DMS53 treated with DMSO at 0.1 percent for 48 hours (cell line): ENCODE measurements at regions not wholly inside any gene's neighbourhood (a gene's known extent, or its start where the extent isn't known, plus 50 kb on each side); places are given as distances from the start of the nearest gene placed in this dataset.

Experiments used
- DNase-seq: peaks from one replicate; lab custom pipeline; 2025; ENCODE audit not compliant: unreplicated experiment; lab: John Stamatoyannopoulos, UW

GRCh38 chr10:129157185-129157584, 309.9 kb upstream of the MGMT start:
- DNase-seq: no peak

- DNase-seq: no peak
Measured at GRCh38 chr10:129161150-129161549, 305.9 kb upstream of the MGMT start.

- no peak for DNase-seq
Measured at GRCh38 chr10:129163531-129163930, 303.5 kb upstream of the MGMT start.

- no peak for DNase-seq
Measured at GRCh38 chr10:129165076-129165720, 301.8 kb upstream of the MGMT start.

DNA sequence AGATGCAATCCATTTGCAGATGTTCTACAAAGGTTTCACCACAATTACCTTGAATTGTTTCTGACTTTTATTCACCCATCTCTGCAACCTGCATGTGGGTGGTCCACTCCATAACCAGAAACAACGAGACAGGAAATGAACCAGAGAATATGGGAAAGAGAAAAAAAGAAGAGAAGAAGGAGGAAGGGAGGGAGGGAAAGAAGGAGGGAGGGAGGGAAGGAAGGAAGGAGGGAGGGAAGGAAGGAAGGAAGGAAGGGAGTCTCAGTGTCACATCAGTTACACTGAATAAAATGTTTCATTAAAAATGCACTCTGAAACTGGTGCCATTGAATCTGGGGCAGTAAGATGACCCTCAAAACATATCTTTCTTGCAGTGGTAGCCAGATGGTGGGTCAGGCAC, 301.3 kb upstream of the MGMT start:
- no peak for DNase-seq

DNA sequence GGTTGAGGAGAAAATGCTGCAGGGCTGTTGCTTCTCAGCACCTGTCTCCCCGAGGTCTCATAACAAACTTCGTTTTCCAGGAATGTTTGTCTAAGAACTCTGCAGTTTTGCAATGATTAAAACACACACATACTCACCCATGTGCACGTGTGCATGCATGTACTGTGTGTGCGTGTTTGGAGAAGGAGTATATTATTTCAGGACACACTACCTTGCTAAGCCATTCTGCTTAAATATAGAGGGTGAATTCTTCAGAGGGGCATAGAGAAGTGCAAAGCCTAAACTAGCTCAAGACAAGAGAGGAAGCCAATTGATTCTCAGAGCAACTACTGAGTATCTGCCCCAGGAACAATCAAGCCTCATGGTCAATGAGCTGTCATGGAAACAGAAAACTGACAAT, 298.4 kb upstream of the MGMT start:
- DNase-seq: no peak

- DNase-seq: no peak
Measured at GRCh38 chr10:129169115-129169514, 297.9 kb upstream of the MGMT start.

GRCh38 chr10:129170812-129171211, 296.2 kb upstream of the MGMT start:
- DNase-seq: no peak

DNA sequence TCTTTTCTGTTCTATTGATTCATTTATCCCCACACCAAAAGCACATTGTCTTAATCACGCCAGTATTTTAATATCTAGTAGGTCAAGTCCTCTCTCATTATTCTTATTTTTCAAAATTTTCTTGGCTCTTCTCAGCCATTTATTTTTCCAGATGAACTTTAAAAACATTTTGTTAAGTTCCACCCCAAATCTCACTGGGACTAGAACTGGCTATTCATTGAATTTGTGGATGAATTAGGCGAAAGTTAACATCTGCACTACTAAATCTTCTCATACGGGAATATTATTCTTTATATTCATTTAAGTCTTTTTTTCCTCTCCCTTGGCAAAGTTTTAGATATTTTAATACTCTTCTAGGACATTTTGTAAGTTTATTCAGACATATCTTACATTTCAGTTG, 295.2 kb upstream of the MGMT start:
- DNase-seq: no peak

- no peak for DNase-seq
Measured at GRCh38 chr10:129174232-129175014, 292.6 kb upstream of the MGMT start.

DNA sequence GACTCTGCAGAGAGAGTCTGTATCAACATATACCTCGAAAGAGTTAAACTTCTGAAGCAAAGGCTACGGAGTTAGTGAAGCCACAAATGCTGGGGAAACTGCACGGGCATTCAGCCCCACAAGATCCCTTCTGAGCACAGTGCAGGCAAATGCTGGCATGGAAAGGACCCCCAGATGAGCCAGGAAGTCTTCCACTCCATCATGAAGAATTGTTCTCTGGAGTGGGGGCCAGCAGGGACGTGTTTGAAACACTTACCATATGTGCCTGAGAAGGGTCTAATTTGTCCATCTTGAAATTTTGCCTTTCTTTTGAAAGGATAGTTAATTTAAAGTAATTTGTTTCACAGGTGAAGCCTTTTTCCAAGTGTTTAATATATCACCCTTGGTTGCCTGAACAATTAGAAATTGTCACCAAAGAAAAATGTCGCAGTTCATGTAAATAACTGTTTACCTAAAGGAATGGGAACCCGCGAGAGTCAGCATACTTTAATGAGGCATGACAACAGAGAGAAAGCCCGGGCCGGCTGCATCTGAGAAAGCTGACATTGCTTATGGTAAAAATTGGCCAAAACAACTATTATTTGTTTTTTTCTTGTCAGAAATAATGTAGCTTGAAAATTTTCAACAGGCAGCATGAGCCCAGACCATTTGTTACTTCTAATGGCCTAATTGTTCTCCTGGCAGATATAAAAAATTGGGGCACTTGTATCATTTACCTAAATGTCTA, 287.6 kb upstream of the MGMT start:
- DNase-seq: no peak

DNA sequence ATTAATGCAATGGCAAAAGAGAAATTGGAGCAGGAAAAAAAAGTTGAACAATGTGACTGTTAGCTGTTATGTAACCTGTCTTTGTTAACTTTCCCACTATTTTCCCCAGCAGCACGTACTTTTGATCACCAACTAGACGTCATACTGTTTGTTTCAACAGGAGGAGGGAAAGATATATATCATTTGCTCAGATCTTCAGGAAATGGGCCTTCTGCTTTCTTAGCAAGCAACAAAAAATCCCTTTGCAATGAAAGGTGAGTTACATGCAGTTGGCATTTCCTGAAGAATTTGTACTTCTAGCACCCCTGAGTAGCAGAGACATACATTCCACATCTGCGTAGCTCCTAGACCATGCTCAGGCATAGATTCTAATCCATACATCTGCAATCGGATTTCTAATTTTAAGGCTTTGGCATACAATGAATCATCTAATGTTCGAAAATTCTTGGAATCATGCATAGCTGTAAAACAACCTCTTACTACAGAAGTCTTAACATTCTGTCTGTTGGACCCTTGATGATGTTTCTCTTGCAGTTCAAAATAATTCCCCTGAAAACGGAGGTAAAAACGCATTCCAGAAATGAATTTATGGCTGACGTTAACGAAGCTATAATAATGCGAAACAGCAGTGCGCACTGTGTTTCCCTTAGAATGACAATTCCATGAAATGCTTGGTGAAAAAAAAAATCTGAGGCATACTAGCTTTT, 286.9 kb upstream of the MGMT start:
- no peak for DNase-seq

- DNase-seq: no peak
Measured at GRCh38 chr10:129184196-129184595, 282.8 kb upstream of the MGMT start.

GRCh38 chr10:129187331-129187730, 279.7 kb upstream of the MGMT start:
- DNase-seq: no peak

DNA sequence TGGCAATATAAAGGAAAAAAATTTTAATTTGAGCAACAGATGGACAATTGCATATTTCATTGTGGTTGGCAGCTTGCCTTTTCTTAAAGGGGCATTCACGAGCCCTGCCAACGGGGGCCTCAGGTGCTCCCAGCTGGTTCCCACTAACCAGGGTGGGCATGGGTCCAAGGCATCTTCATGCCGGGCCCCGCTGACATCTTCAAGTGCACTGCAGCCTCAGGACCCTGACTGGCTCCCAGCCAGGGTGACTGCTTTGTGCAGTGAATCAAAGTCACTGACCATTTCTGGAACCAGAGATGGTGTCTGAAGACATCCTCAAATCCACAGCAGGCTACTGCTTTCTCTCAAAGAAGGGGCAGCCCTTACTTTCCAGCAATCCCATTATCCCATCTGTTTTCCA, 275.2 kb upstream of the MGMT start:
- no peak for DNase-seq

- DNase-seq: no peak
Measured at GRCh38 chr10:129192344-129193128, 274.5 kb upstream of the MGMT start.

DNA sequence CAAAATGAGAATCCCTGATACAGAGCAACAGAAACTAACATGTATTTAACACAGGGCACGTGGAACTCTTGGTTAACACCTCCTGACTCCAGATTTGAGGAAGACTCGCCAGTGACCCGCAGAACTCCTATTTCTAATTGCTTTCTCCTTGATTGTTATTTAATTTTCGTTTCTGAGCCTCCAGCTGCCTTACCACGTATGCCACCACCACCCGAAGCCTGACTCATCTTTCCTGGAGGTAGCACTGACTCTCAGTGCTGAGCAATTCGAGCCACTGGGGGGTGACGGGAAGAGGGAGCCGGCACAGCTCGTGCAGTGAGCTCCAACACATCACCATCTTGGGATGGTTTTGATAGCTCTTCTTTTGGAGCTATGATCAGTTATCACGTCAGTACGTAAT, 273.9 kb upstream of the MGMT start:
- DNase-seq: no peak

DNA sequence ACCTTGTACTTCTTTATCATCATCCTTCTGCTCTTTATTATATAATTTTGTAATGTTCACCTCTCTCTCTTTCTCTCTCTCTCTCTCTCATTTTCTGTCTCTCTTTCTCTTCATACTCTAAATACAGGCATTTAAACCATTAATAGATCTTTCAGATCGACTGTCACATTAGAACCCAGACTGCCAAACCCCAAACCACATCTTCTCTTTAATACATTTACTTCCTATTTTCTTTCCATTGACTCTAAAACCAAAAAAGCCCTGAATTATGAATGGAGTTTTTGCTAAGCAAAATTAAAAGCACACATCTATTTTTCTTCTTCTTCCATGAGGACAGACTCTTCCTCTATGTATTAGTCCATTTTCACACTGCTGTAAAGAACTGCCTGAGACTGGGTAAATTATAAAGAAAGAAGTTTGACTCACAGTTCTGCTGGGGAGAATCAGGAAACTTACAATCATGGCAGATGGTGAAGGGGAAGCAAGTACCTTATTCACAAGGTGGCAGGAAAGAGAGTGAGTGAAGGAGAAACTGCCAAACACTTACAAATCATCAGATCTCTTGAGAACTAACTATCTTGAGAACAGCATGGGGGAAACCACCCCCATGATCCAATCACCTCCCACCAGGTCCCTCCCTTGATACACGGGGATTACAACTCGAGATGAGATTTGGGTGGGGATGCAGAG, 272.7 kb upstream of the MGMT start:
- DNase-seq: no peak

- no peak for DNase-seq
Measured at GRCh38 chr10:129199826-129200225, 267.2 kb upstream of the MGMT start.

GRCh38 chr10:129203819-129204218, 263.2 kb upstream of the MGMT start:
- no peak for DNase-seq
